ENCODE measurements at regions not wholly inside any gene's neighbourhood (a gene's known extent, or its start where the extent isn't known, plus 50 kb on each side); places are given as distances from the start of the nearest gene placed in this dataset.

GRCh38 chr18:56522816-56523215, 115.6 kb downstream of the TXNL1 start:
- no peak for TF ChIP-seq CTCF (IDR thresholded peaks at IDR 0.05; ENCODE audit: unreplicated experiment)
- Mint-ChIP-seq H3K4me3 (no peak overlapping the region), H3K27me3 (ENCODE audit: low read depth) (peaks cover 2% of the 10 kb centered on the region), H3K9me3 (peaks cover 9% of the 10 kb centered on the region), H3K4me1 (no peaks in the 10 kb centered on the region), H3K36me3 (no peaks in the 10 kb centered on the region), H3K27ac (no peak overlapping the region)
- DNase-seq (ENCODE audit: low spot score in 2 of 2, unreplicated experiment in 2 of 2), result no peak

GRCh38 chr18:56521263-56521662, 117.1 kb downstream of the TXNL1 start:
- Mint-ChIP-seq H3K36me3 (no peaks in the 10 kb centered on the region), H3K4me3 (no peak overlapping the region), H3K27me3 (ENCODE audit: low read depth) (peaks cover 2% of the 10 kb centered on the region), H3K9me3 (peaks cover 4% of the 10 kb centered on the region), H3K27ac (no peak overlapping the region), H3K4me1 (peaks cover 7% of the 10 kb centered on the region)
- no peak for TF ChIP-seq CTCF (IDR thresholded peaks at IDR 0.05; ENCODE audit: unreplicated experiment)
- DNase-seq (ENCODE audit: low spot score in 2 of 2, unreplicated experiment in 2 of 2), result no peak

GRCh38 chr18:56517761-56518160, 120.6 kb downstream of the TXNL1 start:
- H3K9me3 Mint-ChIP-seq, result no peaks in the 10 kb centered on the region

GRCh38 chr18:56517196-56517595, 121.2 kb downstream of the TXNL1 start:
- Mint-ChIP-seq H3K4me3 (no peak overlapping the region), H3K4me1 (peaks cover 16% of the 10 kb centered on the region), H3K9me3 (no peaks in the 10 kb centered on the region), H3K27ac (no peak overlapping the region), H3K36me3 (no peaks in the 10 kb centered on the region), H3K27me3 (ENCODE audit: low read depth) (peaks cover 2% of the 10 kb centered on the region)
- TF ChIP-seq CTCF (IDR thresholded peaks at IDR 0.05; ENCODE audit: unreplicated experiment), result no peak
- DNase-seq (ENCODE audit: low spot score in 2 of 2, unreplicated experiment in 2 of 2), result no peak

More at GRCh38 chr18:56517761-56518160, 120.6 kb downstream of the TXNL1 start:
- Mint-ChIP-seq H3K27me3 (ENCODE audit: low read depth) (peaks cover 2% of the 10 kb centered on the region), H3K36me3 (no peaks in the 10 kb centered on the region), H3K27ac (no peak overlapping the region), H3K4me1 (peaks cover 16% of the 10 kb centered on the region), H3K4me3 (no peak overlapping the region)
- no peak for DNase-seq (ENCODE audit: low spot score in 2 of 2, unreplicated experiment in 2 of 2)
- no peak for TF ChIP-seq CTCF (IDR thresholded peaks at IDR 0.05; ENCODE audit: unreplicated experiment)

GRCh38 chr18:56516789-56517188, 121.6 kb downstream of the TXNL1 start:
- DNase-seq (ENCODE audit: low spot score in 2 of 2, unreplicated experiment in 2 of 2), result no peak
- H3K4me1 Mint-ChIP-seq, result peaks cover 16% of the 10 kb centered on the region
- TF ChIP-seq CTCF (IDR thresholded peaks at IDR 0.05; ENCODE audit: unreplicated experiment), result no peak
- no peak overlapping the region for H3K4me3 Mint-ChIP-seq
- H3K27me3 Mint-ChIP-seq (ENCODE audit: low read depth), result peaks cover 2% of the 10 kb centered on the region
- no peaks in the 10 kb centered on the region for H3K9me3 Mint-ChIP-seq
- no peaks in the 10 kb centered on the region for H3K36me3 Mint-ChIP-seq
- no peak overlapping the region for H3K27ac Mint-ChIP-seq

GRCh38 chr18:56515522-56515921, 122.9 kb downstream of the TXNL1 start:
- TF ChIP-seq CTCF (IDR thresholded peaks at IDR 0.05; ENCODE audit: unreplicated experiment), result no peak
- H3K4me1 Mint-ChIP-seq, result peaks cover 16% of the 10 kb centered on the region
- no peak for DNase-seq (ENCODE audit: low spot score in 2 of 2, unreplicated experiment in 2 of 2)

More at GRCh38 chr18:56515522-56515921, 122.9 kb downstream of the TXNL1 start:
- peaks cover 2% of the 10 kb centered on the region for H3K27me3 Mint-ChIP-seq (ENCODE audit: low read depth)
- no peaks in the 10 kb centered on the region for H3K9me3 Mint-ChIP-seq
- H3K27ac Mint-ChIP-seq, result no peak overlapping the region
- H3K36me3 Mint-ChIP-seq, result no peaks in the 10 kb centered on the region
- H3K4me3 Mint-ChIP-seq, result no peak overlapping the region
